ENCODE measurements at regions not wholly inside any gene's neighbourhood (a gene's known extent, or its start where the extent isn't known, plus 50 kb on each side); places are given as distances from the start of the nearest gene placed in this dataset.

DNA sequence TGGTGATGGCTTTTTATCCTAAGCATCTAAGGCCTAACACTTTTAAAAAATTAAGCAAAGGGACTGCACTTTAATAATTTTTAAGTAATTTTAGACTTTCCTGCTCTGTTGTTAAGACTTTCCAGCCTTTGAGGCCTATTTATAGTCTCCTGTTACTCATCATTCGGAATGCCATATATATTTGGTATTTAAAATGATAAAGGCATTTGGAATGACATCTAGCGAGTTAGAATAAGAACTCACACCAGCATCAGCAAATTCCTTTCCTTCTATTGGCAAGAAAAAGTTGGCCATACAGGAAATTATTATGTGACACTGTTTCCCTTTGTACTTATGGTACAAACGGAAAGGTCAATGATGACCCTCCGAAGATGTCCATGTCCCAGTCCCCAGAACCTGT, 88.1 kb upstream of the STMND1 start:
- H3K4me1 ChIP-seq: no peaks in the 10 kb centered on the region
- no peak for TF ChIP-seq Cebpa-rat (IDR thresholded peaks at IDR 0.05)
- H3K9ac ChIP-seq: no peak overlapping the region
- no peaks in the 10 kb centered on the region for H3K36me3 ChIP-seq
- no peak overlapping the region for H3K4me3 ChIP-seq
- no peaks in the 10 kb centered on the region for H4K20me1 ChIP-seq
- H3K4me2 ChIP-seq: no peak overlapping the region
- no peak overlapping the region for H3K27ac ChIP-seq
- H3K27me3 ChIP-seq: peaks cover 6% of the 10 kb centered on the region
- peaks cover 15% of the 10 kb centered on the region for H3K9me3 ChIP-seq

GRCh38 chr6:17012421-17013225, 89.2 kb upstream of the STMND1 start:
- Histone ChIP-seq H3K9ac (no peak overlapping the region), H3K4me1 (no peaks in the 10 kb centered on the region)
- no peak for TF ChIP-seq Cebpa-rat (IDR thresholded peaks at IDR 0.05)

DNA sequence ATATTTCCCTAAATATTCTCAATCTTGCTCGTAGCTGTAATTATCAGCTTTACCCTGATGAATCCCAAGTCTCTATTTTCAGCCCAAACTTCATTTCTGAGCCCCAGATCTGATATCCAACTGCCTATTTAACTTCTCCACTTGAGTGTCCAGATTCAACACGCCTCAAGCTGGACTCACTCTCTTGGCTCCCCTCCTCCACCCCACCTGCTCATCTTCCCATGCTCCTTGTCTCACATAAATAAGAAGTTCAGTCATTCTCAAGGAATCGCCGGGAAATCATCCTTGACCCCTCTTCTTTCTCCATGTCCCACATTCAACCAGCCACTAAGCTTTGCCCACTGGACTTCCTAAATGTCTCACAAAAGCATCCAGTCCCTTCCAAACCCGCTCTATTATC, 89.9 kb upstream of the STMND1 start:
- Histone ChIP-seq H3K27me3 (peaks cover 6% of the 10 kb centered on the region), H3K27ac (no peak overlapping the region), H3K9ac (no peak overlapping the region), H3K4me1 (no peaks in the 10 kb centered on the region), H3K36me3 (no peaks in the 10 kb centered on the region), H3K4me3 (no peak overlapping the region), H3K9me3 (peaks cover 26% of the 10 kb centered on the region), H3K4me2 (no peak overlapping the region), H4K20me1 (no peaks in the 10 kb centered on the region)
- TF ChIP-seq Cebpa-rat (IDR thresholded peaks at IDR 0.05): no peak

More at GRCh38 chr6:17012421-17013225, 89.2 kb upstream of the STMND1 start:
- Histone ChIP-seq H3K4me2 (no peak overlapping the region), H4K20me1 (no peaks in the 10 kb centered on the region), H3K27me3 (peaks cover 6% of the 10 kb centered on the region), H3K9me3 (peaks cover 22% of the 10 kb centered on the region), H3K4me3 (no peak overlapping the region), H3K27ac (no peak overlapping the region), H3K36me3 (no peaks in the 10 kb centered on the region)

GRCh38 chr6:17007749-17008148, 94.1 kb upstream of the STMND1 start:
- no peak for TF ChIP-seq Cebpa-rat (IDR thresholded peaks at IDR 0.05)

DNA sequence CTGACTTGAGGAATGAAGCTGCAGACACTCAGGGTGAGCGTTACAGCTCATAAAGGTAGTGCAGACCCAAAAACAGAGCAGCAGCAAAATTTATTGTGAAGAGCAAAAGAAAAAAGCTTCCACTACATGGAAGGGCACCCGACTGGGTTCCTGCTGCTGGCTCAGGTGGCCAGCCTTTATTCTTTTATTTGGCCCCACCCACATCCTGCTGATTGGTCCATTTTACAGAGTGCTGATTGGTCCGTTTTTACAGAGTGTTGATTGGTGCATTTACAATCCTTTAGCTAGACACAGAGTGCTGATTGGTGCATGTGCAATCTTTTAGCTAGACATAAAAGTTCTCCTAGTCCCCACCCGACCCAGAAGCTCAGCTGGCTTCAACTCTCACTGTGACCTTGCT, 95.3 kb upstream of the STMND1 start:
- Histone ChIP-seq H3K36me3 (no peaks in the 10 kb centered on the region), H3K4me1 (no peaks in the 10 kb centered on the region), H3K9me3 (peaks cover 20% of the 10 kb centered on the region), H3K9ac (no peak overlapping the region), H3K4me2 (no peak overlapping the region), H3K27me3 (no peaks in the 10 kb centered on the region), H3K4me3 (no peak overlapping the region), H4K20me1 (no peaks in the 10 kb centered on the region), H3K27ac (no peak overlapping the region)
- TF ChIP-seq Cebpa-rat (IDR thresholded peaks at IDR 0.05): no peak

More at GRCh38 chr6:17007749-17008148, 94.1 kb upstream of the STMND1 start:
- H4K20me1 ChIP-seq: no peaks in the 10 kb centered on the region
- H3K4me1 ChIP-seq: no peaks in the 10 kb centered on the region
- H3K27ac ChIP-seq: no peak overlapping the region
- H3K9me3 ChIP-seq: peaks cover 20% of the 10 kb centered on the region
- H3K27me3 ChIP-seq: no peaks in the 10 kb centered on the region
- no peaks in the 10 kb centered on the region for H3K36me3 ChIP-seq
- no peak overlapping the region for H3K4me3 ChIP-seq
- H3K9ac ChIP-seq: no peak overlapping the region
- H3K4me2 ChIP-seq: no peak overlapping the region

DNA sequence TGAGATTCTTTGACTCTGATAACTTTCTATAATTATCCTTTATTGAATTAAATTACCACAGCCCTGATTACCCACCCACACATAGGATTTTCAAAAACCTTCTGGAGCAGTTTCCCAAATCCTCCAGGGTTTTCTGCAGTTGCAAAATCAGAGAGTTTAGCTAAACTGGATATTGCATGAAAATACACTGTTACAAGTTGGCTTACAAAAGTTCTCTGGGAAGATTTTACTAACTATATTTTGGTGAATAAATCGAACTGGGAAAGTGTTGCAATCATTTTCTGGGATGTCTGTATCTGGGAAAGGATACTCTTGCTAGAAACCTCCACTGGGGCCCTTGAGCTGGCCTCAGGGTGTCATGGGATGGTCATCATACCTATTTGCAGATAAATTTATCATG, 97.6 kb upstream of the STMND1 start:
- H3K9me3 ChIP-seq: peaks cover 20% of the 10 kb centered on the region
- no peak overlapping the region for H3K4me3 ChIP-seq
- H3K9ac ChIP-seq: no peak overlapping the region
- no peaks in the 10 kb centered on the region for H3K4me1 ChIP-seq
- no peaks in the 10 kb centered on the region for H3K36me3 ChIP-seq
- H4K20me1 ChIP-seq: no peaks in the 10 kb centered on the region
- TF ChIP-seq Cebpa-rat (IDR thresholded peaks at IDR 0.05): no peak
- H3K27ac ChIP-seq: no peak overlapping the region
- no peak overlapping the region for H3K4me2 ChIP-seq
- H3K27me3 ChIP-seq: no peaks in the 10 kb centered on the region

DNA sequence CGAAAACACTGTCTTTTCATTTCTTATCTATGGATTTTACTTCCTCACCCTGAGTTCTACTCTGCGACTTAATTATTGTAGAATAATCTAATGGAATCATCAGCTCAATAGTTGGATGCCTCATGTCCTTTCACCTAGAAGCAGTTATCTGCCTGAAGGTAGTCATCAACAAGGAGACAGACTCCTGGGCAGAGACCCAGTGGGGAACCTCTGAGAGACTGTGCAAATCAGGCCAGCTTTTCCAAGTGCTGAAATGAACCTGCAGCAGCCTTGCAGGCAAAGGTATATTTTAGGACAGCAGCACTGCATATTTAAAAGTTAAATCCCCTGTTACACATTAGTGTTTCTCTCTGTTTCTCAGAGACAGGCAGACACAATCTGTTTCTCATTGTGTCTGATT, 99.7 kb upstream of the STMND1 start:
- Histone ChIP-seq H4K20me1 (no peaks in the 10 kb centered on the region), H3K27me3 (no peaks in the 10 kb centered on the region), H3K4me2 (no peak overlapping the region), H3K9ac (no peak overlapping the region), H3K36me3 (no peaks in the 10 kb centered on the region), H3K9me3 (peaks cover 9% of the 10 kb centered on the region), H3K27ac (no peak overlapping the region), H3K4me3 (no peak overlapping the region), H3K4me1 (no peaks in the 10 kb centered on the region)
- no peak for TF ChIP-seq Cebpa-rat (IDR thresholded peaks at IDR 0.05)

GRCh38 chr6:17001188-17001587, 100.7 kb upstream of the STMND1 start:
- Histone ChIP-seq H3K27ac (no peak overlapping the region), H3K27me3 (no peaks in the 10 kb centered on the region), H4K20me1 (no peaks in the 10 kb centered on the region), H3K9me3 (peaks cover 2% of the 10 kb centered on the region), H3K36me3 (no peaks in the 10 kb centered on the region), H3K9ac (no peak overlapping the region), H3K4me3 (no peak overlapping the region), H3K4me2 (no peak overlapping the region), H3K4me1 (no peaks in the 10 kb centered on the region)
- TF ChIP-seq Cebpa-rat (IDR thresholded peaks at IDR 0.05): no peak

GRCh38 chr6:16999491-17000436, 102.1 kb upstream of the STMND1 start:
- Histone ChIP-seq H3K4me1 (no peaks in the 10 kb centered on the region), H3K4me3 (no peak overlapping the region), H3K36me3 (no peaks in the 10 kb centered on the region), H3K9me3 (no peaks in the 10 kb centered on the region), H3K4me2 (no peak overlapping the region), H3K27ac (no peak overlapping the region), H3K27me3 (no peaks in the 10 kb centered on the region), H4K20me1 (no peaks in the 10 kb centered on the region), H3K9ac (no peak overlapping the region)
- no peak for TF ChIP-seq Cebpa-rat (IDR thresholded peaks at IDR 0.05)

- Histone ChIP-seq H3K4me3 (no peak overlapping the region), H3K27ac (no peak overlapping the region), H3K9me3 (no peaks in the 10 kb centered on the region), H3K27me3 (no peaks in the 10 kb centered on the region), H3K4me1 (no peaks in the 10 kb centered on the region), H3K36me3 (no peaks in the 10 kb centered on the region), H3K4me2 (no peak overlapping the region), H3K9ac (no peak overlapping the region), H4K20me1 (no peaks in the 10 kb centered on the region)
- TF ChIP-seq Cebpa-rat (IDR thresholded peaks at IDR 0.05): no peak
Observed at GRCh38 chr6:16998461-16998860, 103.4 kb upstream of the STMND1 start.

Data from BLaER1 (cell line).